ENCODE measurements at regions not wholly inside any gene's neighbourhood (a gene's known extent, or its start where the extent isn't known, plus 50 kb on each side); places are given as distances from the start of the nearest gene placed in this dataset.
"Not testable (repeated sequence)": the region's sequence is repeated elsewhere in the genome, so short reads cannot be mapped to it uniquely, and the experiment has no call there.

DNA sequence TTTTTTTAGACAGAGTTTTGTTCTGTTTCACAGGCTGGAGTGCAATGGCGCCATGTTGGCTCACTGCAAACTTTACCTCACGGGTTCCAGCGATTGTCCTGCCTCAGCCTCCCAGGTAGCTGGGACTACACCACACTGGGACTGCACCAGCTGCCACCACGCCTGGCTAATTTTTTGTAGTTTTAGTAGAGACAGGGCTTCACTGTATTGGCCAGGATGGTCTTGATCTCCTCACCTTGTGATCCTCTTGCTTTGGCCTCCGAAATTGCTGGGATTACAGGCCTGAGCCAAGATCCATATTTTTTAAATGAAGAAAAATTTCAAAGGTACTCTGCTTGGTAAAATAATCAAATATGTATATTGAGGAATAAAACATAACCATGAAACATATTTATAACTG, 195.8 kb upstream of the TPTE start:
- peak; percentile 80 for DNase-seq

DNA sequence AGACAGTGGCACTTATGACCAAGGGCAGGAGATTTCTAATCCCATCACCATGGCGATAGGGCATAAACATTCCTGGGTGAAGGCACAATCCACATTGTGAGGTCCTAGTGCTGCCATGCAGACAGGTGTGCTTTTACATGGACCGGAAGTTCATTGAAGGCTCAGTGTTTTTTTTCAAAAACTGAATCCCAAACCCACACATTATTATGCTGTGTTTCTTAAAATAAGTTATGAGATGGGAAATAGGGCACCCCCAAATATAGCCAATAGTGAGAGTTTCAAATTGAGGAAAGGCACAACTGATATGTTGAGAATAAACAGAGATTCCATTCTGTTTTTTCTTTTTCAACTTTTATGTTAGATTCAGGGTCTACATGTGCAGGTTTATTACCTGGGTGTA, 195.2 kb upstream of the TPTE start:
- DNase-seq: not testable (repeated sequence)

- not testable (repeated sequence) for DNase-seq
Measured at GRCh38 chr21:10328646-10329045, 192.7 kb upstream of the TPTE start.

DNA sequence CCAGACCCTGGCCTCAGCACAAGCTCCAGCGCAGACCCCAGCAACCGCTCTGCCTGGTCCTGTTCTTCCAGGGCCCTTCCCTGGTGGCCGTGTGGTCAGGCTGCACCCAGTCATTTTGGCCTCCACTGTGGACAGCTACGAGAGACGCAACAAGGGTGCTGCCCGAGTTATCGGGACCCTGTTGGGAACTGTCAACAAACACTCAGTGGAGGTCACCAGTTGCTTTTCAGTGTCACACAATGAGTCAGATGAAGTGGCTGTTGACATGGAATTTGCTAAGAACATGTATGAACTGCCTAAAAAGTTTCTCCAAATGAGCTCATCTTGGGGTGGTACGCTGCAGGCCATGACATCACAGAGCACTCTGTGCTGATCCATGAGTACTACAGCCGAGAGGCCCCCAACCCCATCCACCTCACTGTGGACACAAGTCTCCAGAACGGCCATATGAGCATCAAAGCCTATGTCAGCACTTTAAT, 190.7 kb upstream of the TPTE start:
- not testable (repeated sequence) for DNase-seq

- not testable (repeated sequence) for DNase-seq
Measured at GRCh38 chr21:10331134-10331533, 190.2 kb upstream of the TPTE start.

DNA sequence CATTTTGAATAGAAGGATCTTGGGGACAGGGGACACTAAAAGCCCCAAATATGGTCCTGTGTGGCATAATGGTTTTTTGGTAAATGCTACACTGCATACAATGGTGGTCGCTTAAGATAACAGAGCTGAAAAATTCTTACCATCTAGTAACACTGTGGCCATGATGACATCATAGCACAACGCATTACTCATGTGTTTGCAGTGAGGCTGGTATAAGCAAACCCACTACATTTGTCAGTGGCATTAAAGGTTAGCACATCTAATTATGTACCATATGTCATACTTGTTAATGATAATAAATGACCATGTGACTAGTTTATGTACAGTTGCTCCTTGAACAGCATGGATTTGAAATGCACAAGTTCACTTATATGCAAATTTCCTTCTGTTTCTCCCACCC, 188.4 kb upstream of the TPTE start:
- not testable (repeated sequence) for DNase-seq

GRCh38 chr21:10334391-10334790, 187.0 kb upstream of the TPTE start:
- not testable (repeated sequence) for DNase-seq

DNA sequence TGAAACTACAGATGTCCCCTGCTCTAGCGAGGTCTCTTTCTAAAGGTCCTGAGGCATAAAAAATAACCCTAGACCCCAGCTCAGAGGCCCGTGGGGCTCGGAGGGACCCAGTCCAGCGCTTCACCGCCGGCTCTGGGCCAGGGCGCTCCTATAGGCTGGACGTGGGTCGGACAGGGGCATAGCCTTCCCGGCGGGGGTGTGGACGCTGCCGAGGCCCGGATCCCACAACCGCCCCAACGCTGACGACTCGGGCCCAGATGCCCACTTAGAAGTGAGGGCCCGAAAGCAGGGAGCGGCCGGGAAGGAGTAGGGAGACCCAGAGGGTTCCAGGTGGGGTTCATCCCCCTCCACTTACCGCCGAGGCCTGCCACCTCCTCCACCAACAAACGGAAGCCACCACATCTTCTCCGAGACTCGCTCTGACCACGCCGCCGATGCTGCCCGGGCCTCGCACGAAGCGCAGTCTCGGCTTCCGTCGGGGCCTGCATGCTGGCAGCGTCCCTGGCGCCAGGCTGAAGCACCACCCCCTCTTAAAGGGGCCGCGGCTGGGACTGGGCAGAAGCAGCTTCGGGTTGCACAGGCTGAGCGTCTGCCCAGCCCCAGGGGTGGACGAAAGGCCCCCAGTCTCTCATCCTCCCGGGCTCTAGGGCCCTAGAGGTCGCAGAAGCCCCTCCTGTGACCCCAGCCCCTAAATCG, 179.0 kb upstream of the TPTE start:
- DNase-seq: not testable (repeated sequence)

DNA sequence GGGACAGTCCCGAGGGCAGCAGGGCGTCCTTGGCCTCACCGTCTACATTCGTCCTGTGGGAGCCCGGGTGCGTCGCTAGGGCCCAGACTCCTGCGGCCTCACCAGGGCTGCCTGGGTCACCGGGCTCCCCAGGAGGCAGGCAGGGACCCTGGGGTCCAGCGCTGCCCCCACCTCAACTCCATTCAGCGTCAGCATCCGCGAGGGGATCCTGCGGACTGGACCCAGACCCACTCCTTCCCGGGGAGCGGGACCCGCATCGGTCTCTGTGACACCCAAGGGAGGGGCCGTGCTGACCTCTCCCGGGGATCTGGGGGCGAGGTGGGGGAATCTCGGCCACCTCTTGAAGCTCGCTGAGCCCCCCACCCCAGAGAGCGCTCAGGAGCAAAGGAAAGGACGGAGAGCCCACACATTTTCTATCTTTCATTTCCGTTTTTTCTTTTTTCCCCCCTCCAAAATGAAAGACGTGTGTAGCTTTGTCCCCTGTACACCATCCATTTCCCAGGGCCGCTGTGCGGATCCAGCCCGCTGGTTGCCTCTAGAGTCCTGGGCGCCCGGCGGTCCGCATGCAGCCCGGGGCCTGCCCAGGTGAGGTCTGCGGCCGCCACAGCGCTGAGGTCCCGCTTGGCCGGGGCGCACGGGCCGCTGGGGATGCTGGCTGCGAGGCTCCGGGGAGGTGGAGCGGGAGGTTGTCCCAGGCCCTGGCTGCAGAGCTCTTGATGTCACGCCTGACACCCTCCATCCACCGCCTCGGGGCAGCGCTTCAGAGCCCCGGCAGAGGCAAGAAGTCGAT, 178.0 kb upstream of the TPTE start:
- DNase-seq: not testable (repeated sequence)

- DNase-seq: not testable (repeated sequence)
Measured at GRCh38 chr21:10344266-10344665, 177.1 kb upstream of the TPTE start.

GRCh38 chr21:10345178-10345612, 176.2 kb upstream of the TPTE start:
- not testable (repeated sequence) for DNase-seq

DNA sequence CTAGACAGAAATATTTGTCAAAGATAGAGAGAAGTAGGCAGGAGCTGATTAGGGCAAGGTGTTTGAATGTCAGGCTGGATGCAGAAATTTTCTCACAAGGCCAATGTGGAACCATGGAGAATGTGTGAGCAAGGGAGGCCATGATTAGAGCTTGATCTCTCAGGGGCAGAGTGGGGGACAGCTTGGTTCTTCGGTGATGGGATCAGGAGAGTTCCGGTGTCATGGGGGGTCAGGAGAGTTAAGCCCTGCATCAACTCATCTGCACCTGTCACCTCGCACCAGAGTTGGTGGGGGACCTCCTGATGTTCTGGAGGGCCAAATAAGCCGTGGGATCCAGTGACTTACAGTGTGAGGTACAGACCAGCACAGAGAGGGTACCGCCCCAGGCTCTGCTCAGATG, 175.1 kb upstream of the TPTE start:
- DNase-seq: not testable (repeated sequence)

- DNase-seq: not testable (repeated sequence)
Measured at GRCh38 chr21:10346933-10347615, 174.3 kb upstream of the TPTE start.

DNA sequence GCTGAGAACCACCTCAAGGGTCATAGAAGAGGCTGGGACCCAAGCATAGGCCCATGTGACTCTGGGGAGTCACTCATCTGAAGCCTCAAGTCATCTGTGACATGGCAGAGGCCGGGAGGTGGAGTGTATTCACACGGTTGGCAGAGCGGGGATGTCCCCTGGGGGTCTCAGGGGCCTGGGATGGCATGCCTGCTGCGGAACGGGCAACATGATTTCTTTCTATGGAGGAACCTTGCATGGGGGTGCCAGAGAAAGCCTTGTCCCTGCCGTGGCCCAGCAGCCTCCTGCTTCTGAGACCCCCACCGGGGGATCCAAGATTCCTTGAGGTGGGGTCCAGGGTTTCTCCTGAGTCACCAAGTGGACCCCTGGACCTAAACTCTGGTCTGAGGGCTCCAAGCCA, 173.7 kb upstream of the TPTE start:
- not testable (repeated sequence) for DNase-seq

DNA sequence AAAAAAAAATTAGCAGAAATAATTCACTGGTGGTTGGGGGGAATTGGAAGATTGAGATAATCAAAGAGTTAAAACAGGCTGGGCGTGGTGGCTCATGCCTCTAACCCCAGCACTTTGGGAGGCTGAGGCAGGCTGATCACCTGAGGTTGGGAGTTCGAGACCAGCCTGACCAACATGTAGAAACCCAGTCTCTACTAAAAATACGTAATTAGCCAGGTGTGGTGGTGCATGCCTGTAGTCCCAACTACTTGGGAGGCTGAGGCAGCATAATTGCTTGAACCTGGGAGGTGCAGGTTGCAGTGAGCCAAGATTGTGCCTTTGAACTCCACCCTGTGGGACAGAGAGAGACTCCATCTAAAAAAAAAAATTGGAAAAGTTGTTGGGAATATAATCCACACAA, 173.2 kb upstream of the TPTE start:
- not testable (repeated sequence) for DNase-seq

- DNase-seq: not testable (repeated sequence)
Measured at GRCh38 chr21:10354851-10355578, 166.4 kb upstream of the TPTE start.

GRCh38 chr21:10359120-10359519, 162.3 kb upstream of the TPTE start:
- not testable (repeated sequence) for DNase-seq

GRCh38 chr21:10359911-10360310, 161.5 kb upstream of the TPTE start:
- DNase-seq: not testable (repeated sequence)

GRCh38 chr21:10361214-10361736, 160.1 kb upstream of the TPTE start:
- DNase-seq: not testable (repeated sequence)

DNA sequence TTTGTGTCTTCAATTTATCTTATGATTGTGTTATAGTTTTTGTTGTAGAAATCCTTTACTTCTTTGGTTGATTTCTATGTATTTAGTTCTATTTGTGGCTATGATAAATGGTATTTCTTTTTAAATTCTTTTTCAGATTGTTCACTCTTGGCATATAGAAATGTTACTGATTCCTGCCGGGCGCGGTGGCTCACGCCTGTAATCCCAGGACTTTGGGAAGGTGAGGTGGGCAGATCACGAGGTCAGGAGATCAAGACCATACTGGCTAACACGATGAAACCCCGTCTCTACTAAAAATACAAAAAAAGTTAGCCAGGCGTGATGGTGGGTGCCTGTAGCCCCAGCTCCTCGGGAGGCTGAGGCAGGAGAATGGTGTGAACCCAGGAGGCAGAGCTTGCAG, 158.6 kb upstream of the TPTE start:
- DNase-seq: not testable (repeated sequence)

DNA sequence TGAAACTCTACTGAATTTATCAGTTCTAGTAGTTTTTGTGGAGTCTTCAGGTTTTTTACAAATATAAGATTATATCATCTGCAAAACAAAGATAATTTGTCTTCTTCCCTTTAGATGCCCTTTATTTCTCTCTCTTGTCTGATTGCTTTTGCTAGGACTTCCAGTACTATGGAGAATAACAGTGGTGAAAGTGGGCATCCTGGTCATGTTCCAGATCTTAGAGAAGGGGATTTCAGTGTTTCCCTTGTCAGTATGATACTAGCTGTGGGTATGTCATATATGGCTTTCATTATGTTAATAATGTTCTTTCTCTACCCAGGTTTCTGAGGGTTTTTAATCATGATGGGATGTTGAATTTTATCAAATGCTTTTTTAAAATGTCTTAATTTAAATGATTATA, 158.1 kb upstream of the TPTE start:
- not testable (repeated sequence) for DNase-seq

GRCh38 chr21:10366210-10366609, 155.2 kb upstream of the TPTE start:
- not testable (repeated sequence) for DNase-seq
